Astrocyte (in vitro differentiated cells and primary cell): ENCODE measurements at regions not wholly inside any gene's neighbourhood (a gene's known extent, or its start where the extent isn't known, plus 50 kb on each side); places are given as distances from the start of the nearest gene placed in this dataset.

Source experiments
- CTCF ChIP-seq: IDR thresholded peaks from 2 replicates; pipeline ENCODE4 v1.5.1; 2011; ENCODE audit warnings: low read depth, mild to moderate bottlenecking, inconsistent platforms, low read length, moderate library complexity; ENCODE audit not compliant: insufficient read depth
- EZH2 ChIP-seq: IDR thresholded peaks from 2 replicates; pipeline ENCODE4 v1.6.1; 2012; ENCODE audit warnings: mild to moderate bottlenecking, low read length, inconsistent platforms; ENCODE audit not compliant: insufficient read depth

DNA sequence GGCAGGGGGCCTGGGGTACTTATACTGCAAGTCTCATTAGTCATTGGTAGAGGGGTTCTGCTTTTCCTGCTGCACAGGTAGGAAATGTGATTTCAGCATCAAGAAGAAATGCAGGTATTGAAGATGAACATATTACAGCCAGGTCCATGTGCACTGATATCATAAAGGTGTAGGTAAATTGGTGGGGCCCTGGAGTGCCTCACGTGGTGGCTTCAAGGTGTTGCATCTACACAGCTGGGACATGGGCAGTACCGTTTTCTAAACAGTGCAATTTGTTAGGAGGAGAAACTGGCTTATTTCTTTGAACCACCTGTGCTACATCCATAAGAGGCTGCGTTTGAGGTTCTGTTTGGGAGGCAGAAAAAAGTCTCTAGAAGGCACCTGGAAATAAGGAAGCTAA is 618.1 kb upstream of the RBFOX1 start:
- no peak for TF ChIP-seq CTCF
- TF ChIP-seq EZH2 = no peak
